Myocyte (in vitro differentiated cells): ENCODE measurements at regions not wholly inside any gene's neighbourhood (a gene's known extent, or its start where the extent isn't known, plus 50 kb on each side); places are given as distances from the start of the nearest gene placed in this dataset.
"Not testable (repeated sequence)": the region's sequence is repeated elsewhere in the genome, so short reads cannot be mapped to it uniquely, and the experiment has no call there.

ENCODE experiments used
- DNase-seq: peaks from one replicate; pipeline ENCODE4 v3.0.0-alpha.2; 2012; ENCODE audit warnings: low read depth

- no peak for DNase-seq
These were observed 64.7 kb upstream of the APCDD1L start for GRCh38 chr20:58579819-58580473.

GRCh38 chr20:58579069-58579818 is 64.0 kb upstream of the APCDD1L start:
- DNase-seq, result no peak

DNA sequence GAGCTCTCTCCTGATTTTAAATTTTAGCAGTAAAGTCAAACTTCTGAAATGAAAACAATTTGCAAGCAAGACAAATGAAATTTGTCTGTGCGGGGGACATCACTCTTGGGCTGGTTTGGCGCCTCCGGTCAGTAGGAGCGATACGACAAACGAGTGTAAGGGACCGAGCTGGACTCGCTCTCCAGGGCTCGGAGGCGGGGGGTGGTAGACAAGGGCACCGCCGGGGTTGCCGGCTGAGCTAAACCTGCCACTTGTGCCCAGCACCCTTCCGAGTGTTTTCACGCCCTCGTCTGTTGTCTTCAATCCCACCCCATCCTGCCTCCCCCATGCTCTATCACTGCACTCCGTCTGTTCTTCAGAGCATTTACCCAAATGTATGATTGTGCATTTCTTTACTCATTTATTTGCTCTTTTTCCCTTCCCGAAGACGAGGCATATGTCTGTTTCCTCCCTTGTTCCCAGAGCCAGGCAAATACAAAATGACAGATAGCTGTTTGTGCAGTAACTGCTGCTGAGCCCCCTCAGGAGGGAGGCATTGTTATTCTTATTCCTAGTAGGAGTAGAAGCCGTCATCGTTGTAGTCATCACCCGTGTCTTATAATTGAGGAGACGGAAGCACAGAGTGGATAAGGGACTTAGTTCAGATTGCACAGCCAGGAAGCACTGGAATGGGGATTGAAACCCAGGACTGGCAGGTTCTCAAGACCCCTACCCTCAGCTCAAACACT is 62.8 kb upstream of the APCDD1L start:
- no peak for DNase-seq

DNA sequence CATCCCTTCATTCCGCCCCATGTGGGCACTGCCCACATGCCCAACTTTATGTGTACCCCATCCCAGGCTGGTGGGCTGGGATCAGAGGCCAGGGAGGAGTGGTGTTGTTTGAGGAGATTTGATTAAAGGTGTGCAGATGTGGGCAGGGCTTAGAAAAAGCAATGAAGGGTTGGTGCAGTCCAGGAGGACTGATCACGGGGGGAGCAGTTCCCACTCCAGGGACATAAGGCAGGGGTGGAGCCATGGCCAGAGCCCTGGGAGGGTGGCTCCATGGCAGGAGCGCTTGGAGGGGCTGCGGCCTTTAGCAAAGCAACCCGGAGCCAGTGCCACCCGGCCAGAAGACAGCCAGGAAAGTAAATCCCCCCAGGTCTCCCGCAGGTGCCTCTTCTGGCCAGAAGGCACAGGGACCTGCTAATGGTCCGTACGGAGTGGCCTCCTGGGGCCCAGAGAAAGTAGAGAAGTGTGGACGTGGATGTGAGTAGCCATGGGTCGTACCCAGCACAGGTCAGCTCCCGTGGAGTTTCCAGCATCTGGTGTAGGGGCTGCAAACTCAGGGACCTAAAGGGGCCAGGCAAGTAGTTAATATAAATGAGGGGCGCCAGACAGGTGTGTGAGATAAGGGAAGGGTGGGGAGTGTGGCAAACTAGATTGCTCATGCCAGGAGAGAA is 62.1 kb upstream of the APCDD1L start:
- no peak for DNase-seq

DNA sequence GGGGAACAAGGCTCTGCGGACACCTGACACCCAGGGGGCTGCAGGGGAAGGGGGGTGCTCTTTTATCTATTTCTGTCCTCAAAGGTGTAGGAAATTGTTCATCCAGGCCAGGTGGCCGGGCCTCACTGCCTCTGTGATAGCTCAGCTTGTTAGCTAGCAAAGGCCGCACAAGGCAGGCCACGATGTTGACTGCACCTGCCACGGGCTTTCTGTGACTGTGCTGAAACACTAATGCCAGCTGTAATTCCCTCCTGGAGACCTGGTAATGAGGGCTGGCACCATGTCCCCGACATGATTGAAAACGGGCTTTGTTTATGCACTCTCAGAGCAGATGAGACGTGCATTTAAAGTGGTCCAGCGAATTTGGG is 61.4 kb upstream of the APCDD1L start:
- DNase-seq, result no peak

DNA sequence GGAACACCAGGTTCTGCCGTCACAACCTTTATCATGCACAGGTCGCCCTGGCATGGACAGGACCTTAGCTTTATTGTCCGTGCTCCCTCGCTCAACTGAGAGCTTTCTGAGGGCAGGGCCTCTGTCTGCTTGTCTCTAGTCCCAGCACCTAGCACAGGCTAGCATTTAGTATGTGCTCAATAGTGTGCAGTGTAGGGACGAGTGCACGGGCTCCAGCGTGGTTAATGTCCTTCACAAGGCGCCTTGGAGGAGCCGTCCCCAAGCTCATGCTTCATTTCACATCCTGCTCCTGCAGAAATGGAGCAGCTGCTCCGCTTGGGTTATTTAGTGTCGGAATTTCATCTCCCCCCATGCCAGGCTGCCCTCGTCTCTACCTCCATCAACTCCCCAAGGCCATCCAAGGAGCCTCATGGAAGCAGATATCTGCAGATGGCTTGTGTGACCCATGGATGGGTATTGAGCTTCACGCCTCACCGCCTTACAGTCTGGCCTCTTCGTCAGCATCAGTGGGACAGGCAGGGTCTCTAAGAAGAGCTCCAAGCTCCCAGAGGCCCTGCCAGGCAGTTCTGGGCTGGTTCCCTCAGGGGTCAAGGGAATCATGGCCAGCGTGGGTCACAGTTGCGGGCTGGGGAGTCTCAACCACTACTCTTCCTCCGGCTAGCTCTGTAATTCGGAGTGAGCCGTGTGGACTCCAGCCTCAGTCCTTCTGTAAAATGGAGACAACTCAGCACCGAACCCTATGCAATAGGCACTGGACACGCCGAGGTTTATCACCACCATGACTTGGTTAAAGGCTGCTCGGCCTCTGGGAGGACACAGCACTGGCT is 60.8 kb upstream of the APCDD1L start:
- no peak for DNase-seq

DNA sequence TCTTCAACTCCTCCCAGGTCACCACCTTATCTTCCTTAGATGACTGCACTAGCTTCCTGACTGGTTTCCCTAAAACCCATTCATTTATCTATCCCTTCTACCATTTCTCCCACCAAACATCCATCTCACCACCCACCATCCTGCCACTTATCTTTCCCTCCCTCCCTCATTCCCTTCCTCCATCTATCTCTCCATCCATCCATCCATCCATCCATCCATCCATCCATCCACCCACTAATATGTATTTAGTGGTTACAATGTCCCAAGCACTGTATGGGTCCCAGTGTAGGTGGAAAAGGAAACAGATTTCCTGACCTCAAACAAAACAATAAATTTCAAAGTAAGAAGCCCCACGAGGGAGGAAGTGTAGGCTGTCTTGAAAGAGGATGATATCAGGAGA is 59.3 kb upstream of the APCDD1L start:
- DNase-seq, result no peak

DNA sequence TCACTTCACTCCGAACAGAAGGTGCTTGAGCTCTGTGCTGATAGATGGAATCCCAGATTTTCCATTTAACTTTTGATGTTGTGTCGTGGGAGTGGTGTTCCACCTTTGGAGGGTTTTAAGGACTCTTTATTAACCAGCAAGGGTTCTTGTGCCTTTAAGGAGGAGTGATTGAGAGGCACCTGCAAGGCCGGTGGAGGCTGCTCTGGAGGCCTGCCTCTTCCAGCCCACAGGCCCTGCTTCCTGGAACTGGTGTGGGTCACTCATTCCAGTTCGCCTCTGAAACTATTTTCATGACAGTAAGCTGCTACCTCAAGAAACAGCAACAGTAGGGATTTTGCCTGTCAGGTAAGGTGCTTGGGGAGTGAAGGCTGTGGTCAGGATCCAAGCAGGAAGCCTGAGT is 58.8 kb upstream of the APCDD1L start:
- no peak for DNase-seq

- no peak for DNase-seq
These were observed 58.1 kb upstream of the APCDD1L start for GRCh38 chr20:58573257-58573656.

- not testable (repeated sequence) for DNase-seq
These were observed 57.2 kb upstream of the APCDD1L start for GRCh38 chr20:58572428-58572763.

GRCh38 chr20:58571693-58572427 is 56.7 kb upstream of the APCDD1L start:
- no peak for DNase-seq

DNA sequence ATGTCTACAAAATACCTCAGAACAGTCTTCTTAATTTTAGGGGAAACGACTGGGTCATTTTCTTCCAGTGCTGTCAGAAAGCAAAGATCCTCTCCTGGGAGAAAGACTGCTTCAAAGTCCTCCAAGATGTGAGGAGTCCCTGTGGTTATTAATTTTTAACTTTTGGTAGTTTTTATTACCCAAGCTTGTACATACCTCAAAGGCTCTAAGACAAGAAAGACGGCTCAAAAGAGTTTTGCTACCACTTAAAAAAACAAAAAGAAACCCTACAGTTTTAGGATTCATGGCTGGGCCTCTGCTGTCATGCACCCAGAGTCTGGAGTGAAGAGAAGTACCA is 56.1 kb upstream of the APCDD1L start:
- DNase-seq, result no peak

DNA sequence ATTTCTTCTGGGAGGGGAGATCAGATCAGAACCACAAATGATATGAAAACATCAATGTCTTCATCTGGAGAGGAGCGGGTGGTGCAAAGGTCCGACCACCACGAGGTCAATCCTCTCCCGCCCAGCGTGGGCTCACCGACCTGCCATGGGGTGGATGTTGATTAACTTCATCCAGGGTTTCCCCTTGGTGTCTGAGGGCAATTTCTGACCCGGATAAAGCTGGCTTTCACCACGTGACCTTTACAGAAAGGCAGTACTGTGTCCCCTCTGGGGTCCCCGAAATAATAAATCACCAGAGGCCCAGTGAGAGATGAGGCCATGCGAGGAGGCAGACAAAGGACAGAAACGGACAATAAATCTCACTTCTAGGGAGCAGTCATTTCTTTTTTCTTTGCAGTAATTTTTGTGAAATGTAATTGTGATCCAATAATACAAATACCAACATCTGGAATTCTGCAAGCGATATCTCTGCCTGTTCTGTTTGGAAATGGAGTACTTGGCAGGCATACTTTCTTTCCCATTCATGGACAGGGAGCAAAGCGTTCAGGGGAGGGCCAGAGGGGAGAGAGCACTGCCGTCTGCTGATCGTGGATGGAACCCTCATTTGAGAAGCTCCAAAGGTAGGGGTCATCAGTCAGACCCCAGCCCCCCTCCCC is 55.1 kb upstream of the APCDD1L start:
- DNase-seq, result no peak

DNA sequence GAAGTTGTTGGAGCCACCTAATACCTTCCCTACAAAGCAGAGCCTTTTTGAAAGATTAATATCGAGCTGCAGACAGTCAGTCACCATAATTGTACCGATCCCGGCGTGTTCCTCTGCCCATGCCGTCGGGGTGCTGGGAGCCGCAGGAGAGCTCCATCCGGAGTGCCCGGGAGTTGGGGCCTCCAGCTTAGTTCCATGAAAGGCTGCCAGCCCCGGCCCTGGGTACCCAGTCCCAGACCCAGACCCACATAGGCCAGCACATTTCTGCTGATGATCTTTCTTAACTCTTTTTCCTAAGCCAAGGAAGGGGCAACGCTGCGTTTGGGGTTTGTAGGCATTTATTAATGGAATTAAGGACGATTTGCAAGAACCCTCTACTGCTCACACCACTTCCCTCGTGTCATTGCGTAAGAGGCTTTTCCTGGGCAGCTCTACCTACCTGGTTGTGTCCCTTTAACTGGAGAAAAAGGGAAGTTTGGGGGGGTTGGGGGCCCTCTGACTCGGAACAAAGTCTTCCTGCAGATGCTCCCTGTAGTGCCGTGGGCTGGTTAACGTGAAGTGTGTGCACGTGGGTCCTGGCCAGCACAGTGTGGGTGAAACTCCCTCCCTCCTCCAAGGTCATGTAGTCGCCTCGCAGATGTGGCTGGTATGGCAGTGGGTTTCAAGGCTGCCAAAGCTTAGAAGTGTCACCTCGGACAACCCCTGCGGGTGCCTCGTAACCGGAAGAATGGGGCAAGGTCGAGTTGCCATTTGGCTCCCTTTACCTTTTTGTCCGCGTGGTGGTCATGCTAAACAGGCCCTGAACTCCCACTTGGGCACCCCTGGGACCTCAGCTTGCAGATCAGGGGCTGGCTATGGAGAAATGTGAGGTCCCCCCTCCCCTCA is 54.3 kb upstream of the APCDD1L start:
- no peak for DNase-seq

DNA sequence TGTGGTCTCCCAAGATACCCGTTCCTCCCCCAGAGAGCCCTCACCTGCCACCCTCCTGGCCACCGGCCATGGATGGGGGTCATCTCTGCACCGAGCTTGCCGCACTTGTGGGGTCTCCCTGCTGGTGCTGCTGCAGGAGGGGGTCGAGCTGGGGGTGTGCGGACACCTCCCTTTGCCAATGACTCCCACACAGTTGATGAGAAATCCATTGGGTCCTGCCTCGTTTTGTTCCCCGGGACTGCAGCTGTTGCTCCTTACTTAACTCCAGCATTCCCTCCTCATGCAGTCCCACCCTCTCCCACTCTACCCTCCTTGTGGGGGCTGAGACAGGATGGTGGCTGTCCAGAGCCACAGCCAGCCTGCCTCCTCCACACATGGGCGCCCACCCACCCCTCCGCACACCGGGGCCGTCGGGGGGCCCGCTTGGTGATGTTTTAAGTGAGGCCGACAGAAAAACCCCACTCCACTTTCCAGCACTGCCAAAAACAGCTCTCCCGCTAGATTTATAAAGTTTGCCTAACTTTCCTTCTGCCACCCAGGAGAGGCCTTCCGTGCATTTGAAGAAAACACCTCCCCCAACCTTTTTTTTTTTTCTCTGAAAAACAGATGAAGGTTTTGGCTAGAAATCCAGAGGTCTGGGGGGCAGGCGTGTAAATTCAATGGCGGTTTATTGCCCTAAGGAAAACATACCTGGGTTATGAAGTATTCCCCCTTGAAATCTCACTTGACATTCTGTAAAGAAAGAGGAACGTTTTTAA is 53.5 kb upstream of the APCDD1L start:
- DNase-seq, result no peak

DNA sequence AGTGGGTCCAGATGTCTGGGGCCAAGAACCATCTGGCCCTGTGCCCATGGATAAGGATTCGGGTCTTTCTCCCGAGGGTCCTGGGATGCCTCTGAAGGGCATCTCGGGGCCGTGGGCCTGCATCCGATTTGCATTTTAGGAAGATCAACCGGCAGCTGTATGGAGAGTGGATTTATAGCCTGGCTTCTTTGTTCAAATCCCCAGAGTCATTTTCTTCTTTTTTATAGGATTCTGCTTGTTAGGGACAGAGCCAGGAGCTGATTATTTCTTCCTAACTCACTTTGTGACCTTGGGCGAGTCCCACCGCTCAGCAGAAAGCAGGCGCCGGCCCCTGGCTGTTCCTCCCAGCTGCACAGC is 52.9 kb upstream of the APCDD1L start:
- no peak for DNase-seq

DNA sequence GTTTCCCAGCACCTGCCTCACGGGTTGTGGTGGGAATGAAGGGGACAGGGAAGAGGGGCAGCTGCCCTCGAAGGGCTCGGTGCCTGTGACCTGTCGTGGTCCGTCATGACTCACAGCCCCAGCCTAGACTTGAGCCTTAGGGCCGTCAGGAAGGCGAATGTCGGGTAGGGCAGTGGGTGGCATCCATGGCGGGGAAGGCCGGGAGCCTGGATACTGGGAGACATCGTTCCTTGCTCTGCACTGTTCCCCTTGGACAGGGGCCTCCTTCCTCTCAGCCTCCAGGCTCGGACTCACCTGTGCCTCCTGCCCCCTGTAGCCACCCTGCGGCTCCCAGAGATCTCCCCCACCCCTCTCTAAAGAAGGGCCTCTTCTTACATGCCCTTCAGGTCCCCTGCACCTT is 52.2 kb upstream of the APCDD1L start:
- DNase-seq, result no peak

- DNase-seq, result no peak
These were observed 51.8 kb upstream of the APCDD1L start for GRCh38 chr20:58566981-58567380.
